ENCODE measurements at regions not wholly inside any gene's neighbourhood (a gene's known extent, or its start where the extent isn't known, plus 50 kb on each side); places are given as distances from the start of the nearest gene placed in this dataset.
"Not testable (repeated sequence)": the region's sequence is repeated elsewhere in the genome, so short reads cannot be mapped to it uniquely, and the experiment has no call there.

DNA sequence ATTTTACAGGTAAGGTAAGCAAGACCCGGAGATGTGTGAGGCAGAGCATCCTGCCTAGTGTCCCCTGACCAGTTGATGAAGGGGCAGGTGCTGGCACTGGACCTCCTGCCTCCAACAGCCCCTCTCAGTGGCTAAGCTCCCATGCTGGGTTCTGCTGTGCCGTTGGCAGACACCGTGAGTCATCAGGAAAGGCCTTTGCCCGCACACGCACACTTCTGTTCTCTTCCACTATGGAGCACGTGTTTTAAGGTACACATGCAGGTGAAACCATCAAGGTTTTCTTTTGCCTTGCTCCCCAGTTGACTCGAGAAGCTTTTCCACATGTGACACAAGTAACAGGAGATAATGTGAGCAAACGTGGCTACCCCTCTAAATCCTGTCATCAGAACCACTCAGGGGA lies 207.9 kb downstream of the RRAGC start:
- H3K9me2 ChIP-seq (ENCODE audit: insufficient read depth, low read length): no peaks in the 10 kb centered on the region
- no peak overlapping the region for H3K27ac ChIP-seq (ENCODE audit: low read length)
- TF ChIP-seq EZH2 (IDR thresholded peaks at IDR 0.05; ENCODE audit: borderline replicate concordance, insufficient read depth, low read length, poor library complexity, severe bottlenecking) (no peak), EP300 (conservative IDR thresholded peaks at IDR 0.05; ENCODE audit: poor library complexity, severe bottlenecking) (no peak), MXI1 (conservative IDR thresholded peaks at IDR 0.05; ENCODE audit: poor library complexity, severe bottlenecking) (no peak), POLR2AphosphoS5 (IDR thresholded peaks at IDR 0.05) (no peak), RAD21 (conservative IDR thresholded peaks at IDR 0.05) (no peak), TAF1 (IDR thresholded peaks at IDR 0.05; ENCODE audit: low read depth) (no peak), SMC3 (conservative IDR thresholded peaks at IDR 0.05; ENCODE audit: poor library complexity) (no peak)
- TF ChIP-seq, protein P1, sequence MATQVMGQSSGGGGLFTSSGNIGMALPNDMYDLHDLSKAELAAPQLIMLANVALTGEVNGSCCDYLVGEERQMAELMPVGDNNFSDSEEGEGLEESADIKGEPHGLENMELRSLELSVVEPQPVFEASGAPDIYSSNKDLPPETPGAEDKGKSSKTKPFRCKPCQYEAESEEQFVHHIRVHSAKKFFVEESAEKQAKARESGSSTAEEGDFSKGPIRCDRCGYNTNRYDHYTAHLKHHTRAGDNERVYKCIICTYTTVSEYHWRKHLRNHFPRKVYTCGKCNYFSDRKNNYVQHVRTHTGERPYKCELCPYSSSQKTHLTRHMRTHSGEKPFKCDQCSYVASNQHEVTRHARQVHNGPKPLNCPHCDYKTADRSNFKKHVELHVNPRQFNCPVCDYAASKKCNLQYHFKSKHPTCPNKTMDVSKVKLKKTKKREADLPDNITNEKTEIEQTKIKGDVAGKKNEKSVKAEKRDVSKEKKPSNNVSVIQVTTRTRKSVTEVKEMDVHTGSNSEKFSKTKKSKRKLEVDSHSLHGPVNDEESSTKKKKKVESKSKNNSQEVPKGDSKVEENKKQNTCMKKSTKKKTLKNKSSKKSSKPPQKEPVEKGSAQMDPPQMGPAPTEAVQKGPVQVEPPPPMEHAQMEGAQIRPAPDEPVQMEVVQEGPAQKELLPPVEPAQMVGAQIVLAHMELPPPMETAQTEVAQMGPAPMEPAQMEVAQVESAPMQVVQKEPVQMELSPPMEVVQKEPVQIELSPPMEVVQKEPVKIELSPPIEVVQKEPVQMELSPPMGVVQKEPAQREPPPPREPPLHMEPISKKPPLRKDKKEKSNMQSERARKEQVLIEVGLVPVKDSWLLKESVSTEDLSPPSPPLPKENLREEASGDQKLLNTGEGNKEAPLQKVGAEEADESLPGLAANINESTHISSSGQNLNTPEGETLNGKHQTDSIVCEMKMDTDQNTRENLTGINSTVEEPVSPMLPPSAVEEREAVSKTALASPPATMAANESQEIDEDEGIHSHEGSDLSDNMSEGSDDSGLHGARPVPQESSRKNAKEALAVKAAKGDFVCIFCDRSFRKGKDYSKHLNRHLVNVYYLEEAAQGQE (IDR thresholded peaks at IDR 0.05; ENCODE audit: borderline replicate concordance): no peak
- TF ChIP-seq, protein P2, sequence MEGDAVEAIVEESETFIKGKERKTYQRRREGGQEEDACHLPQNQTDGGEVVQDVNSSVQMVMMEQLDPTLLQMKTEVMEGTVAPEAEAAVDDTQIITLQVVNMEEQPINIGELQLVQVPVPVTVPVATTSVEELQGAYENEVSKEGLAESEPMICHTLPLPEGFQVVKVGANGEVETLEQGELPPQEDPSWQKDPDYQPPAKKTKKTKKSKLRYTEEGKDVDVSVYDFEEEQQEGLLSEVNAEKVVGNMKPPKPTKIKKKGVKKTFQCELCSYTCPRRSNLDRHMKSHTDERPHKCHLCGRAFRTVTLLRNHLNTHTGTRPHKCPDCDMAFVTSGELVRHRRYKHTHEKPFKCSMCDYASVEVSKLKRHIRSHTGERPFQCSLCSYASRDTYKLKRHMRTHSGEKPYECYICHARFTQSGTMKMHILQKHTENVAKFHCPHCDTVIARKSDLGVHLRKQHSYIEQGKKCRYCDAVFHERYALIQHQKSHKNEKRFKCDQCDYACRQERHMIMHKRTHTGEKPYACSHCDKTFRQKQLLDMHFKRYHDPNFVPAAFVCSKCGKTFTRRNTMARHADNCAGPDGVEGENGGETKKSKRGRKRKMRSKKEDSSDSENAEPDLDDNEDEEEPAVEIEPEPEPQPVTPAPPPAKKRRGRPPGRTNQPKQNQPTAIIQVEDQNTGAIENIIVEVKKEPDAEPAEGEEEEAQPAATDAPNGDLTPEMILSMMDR (IDR thresholded peaks at IDR 0.05; ENCODE audit: poor library complexity, severe bottlenecking): no peak
- no peak overlapping the region for H3K4me2 ChIP-seq (ENCODE audit: low read length)
- H3K79me2 ChIP-seq (replicated peaks; ENCODE audit: insufficient read depth, low read length): no peaks in the 10 kb centered on the region
- H3K4me3 ChIP-seq (ENCODE audit: low read length): no peak overlapping the region
- no peaks in the 10 kb centered on the region for H3F3A ChIP-seq (ENCODE audit: insufficient read depth, low read length, poor library complexity, severe bottlenecking)
- no peaks in the 10 kb centered on the region for H3K27me3 ChIP-seq (ENCODE audit: insufficient read depth, low read depth, low read length)
- H3K9ac ChIP-seq (ENCODE audit: low read length): no peak overlapping the region
- H3K9me3 ChIP-seq (ENCODE audit: low read length): no peaks in the 10 kb centered on the region
- H2AFZ ChIP-seq (ENCODE audit: low read depth, low read length): no peak overlapping the region
- no peaks in the 10 kb centered on the region for H3K36me3 ChIP-seq (ENCODE audit: insufficient read depth, low read length)
- H4K20me1 ChIP-seq (ENCODE audit: insufficient read depth): no peaks in the 10 kb centered on the region

DNA sequence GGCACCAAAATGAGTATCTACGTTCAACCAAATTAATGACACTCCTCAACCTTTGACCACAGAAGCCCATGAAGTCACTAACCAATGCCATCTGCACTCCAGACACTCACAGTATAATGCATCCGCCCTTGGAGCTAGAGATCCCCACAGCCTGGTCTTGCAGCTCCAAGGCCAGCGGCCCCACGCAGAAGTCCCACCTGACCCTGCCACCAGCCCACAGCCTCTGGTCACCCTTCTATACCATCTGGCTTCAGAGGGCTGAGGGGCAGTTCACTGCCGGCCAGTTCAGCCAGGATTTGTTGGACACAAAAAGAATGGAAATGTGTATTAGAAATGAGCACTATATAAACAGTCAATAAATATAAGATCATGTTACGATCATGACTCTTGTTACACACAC lies 211.2 kb downstream of the RRAGC start:
- H3K27ac ChIP-seq (ENCODE audit: low read length): no peak overlapping the region
- H3K9me3 ChIP-seq (ENCODE audit: low read length): no peaks in the 10 kb centered on the region
- H3K36me3 ChIP-seq (ENCODE audit: insufficient read depth, low read length): no peaks in the 10 kb centered on the region
- no peaks in the 10 kb centered on the region for H3K9me2 ChIP-seq (ENCODE audit: insufficient read depth, low read length)
- H3K4me2 ChIP-seq (ENCODE audit: low read length): no peak overlapping the region
- H3F3A ChIP-seq (ENCODE audit: insufficient read depth, low read length, poor library complexity, severe bottlenecking): no peaks in the 10 kb centered on the region
- H3K79me2 ChIP-seq (replicated peaks; ENCODE audit: insufficient read depth, low read length): no peaks in the 10 kb centered on the region
- H3K27me3 ChIP-seq (ENCODE audit: insufficient read depth, low read depth, low read length): no peaks in the 10 kb centered on the region
- H3K9ac ChIP-seq (ENCODE audit: low read length): no peak overlapping the region
- TF ChIP-seq POLR2AphosphoS5 (IDR thresholded peaks at IDR 0.05) (no peak), EZH2 (IDR thresholded peaks at IDR 0.05; ENCODE audit: borderline replicate concordance, insufficient read depth, low read length, poor library complexity, severe bottlenecking) (no peak), TAF1 (IDR thresholded peaks at IDR 0.05; ENCODE audit: low read depth) (no peak), EP300 (conservative IDR thresholded peaks at IDR 0.05; ENCODE audit: poor library complexity, severe bottlenecking) (no peak), RAD21 (conservative IDR thresholded peaks at IDR 0.05) (no peak), SMC3 (conservative IDR thresholded peaks at IDR 0.05; ENCODE audit: poor library complexity) (no peak), MXI1 (conservative IDR thresholded peaks at IDR 0.05; ENCODE audit: poor library complexity, severe bottlenecking) (no peak)
- TF ChIP-seq, protein P2 (IDR thresholded peaks at IDR 0.05; ENCODE audit: poor library complexity, severe bottlenecking): no peak
- TF ChIP-seq, protein P1 (IDR thresholded peaks at IDR 0.05; ENCODE audit: borderline replicate concordance): no peak
- no peak overlapping the region for H3K4me3 ChIP-seq (ENCODE audit: low read length)
- no peak overlapping the region for H2AFZ ChIP-seq (ENCODE audit: low read depth, low read length)
- no peaks in the 10 kb centered on the region for H4K20me1 ChIP-seq (ENCODE audit: insufficient read depth)

DNA sequence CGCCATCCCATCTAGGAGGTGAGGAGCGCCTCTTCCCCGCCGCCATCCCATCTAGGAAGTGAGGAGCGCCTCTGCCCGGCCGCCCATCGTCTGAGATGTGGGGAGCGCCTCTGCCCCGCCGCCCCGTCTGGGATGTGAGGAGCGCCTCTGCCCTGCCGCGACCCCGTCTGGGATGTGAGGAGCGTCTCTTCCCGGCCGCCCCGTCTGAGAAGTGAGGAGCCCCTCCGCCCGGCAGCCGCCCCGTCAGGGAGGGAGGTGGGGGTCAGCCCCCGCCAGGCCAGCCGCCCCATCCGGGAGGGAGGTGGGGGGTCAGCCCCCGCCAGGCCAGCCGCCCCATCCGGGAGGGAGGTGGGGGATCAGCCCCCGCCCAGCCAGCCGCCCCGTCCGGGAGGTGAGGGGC lies 212.2 kb downstream of the RRAGC start:
- H3K9me3 ChIP-seq (ENCODE audit: low read length); H3K27me3 ChIP-seq (ENCODE audit: insufficient read depth, low read depth, low read length); H3K9ac ChIP-seq (ENCODE audit: low read length); H4K20me1 ChIP-seq (ENCODE audit: insufficient read depth); H2AFZ ChIP-seq (ENCODE audit: low read depth, low read length); H3K4me2 ChIP-seq (ENCODE audit: low read length); H3K36me3 ChIP-seq (ENCODE audit: insufficient read depth, low read length); H3K4me3 ChIP-seq (ENCODE audit: low read length); H3K27ac ChIP-seq (ENCODE audit: low read length); H3K79me2 ChIP-seq (replicated peaks; ENCODE audit: insufficient read depth, low read length); H3K9me2 ChIP-seq (ENCODE audit: insufficient read depth, low read length); H3F3A ChIP-seq (ENCODE audit: insufficient read depth, low read length, poor library complexity, severe bottlenecking): not testable (repeated sequence)

Data from neural cell (in vitro differentiated cells).